ENCODE measurements at regions not wholly inside any gene's neighbourhood (a gene's known extent, or its start where the extent isn't known, plus 50 kb on each side); places are given as distances from the start of the nearest gene placed in this dataset.

DNA sequence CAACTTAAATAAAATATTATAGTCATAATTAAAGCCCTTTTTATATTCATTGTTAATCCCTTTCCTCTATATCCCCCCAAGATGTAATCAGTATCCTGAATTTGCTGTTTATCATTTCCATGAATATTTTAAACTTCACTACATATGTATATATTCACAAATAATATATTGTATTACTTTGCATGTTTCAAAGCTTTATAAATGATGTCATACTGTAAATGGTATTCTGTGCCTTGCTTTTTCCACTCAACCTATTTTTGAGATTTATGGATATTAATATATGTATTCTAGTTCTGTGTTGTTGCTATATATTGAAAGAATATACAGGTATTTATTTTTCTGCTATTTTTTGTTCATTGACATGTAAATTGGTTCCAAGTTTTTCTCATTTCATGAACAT is 173.1 kb downstream of the CCDC71L start:
- Histone ChIP-seq H3K9me1 (ENCODE audit: control insufficient read depth, extremely low read depth, insufficient read depth, low read length) (no peaks in the 10 kb centered on the region), H3K4me3 (ENCODE audit: control insufficient read depth in 2 of 3, extremely low read depth in 1 of 3, insufficient read depth in 2 of 3, low read depth in 1 of 3, low read length in 3 of 3) (no peak overlapping the region), H3K9ac (ENCODE audit: control insufficient read depth, extremely low read depth, insufficient read depth, low read length) (no peak overlapping the region), H2AFZ (ENCODE audit: control insufficient read depth, low read length) (no peak overlapping the region), H3K27me3 (ENCODE audit: control insufficient read depth, extremely low read depth, insufficient read depth, low read length) (no peaks in the 10 kb centered on the region), H3K27ac (ENCODE audit: control insufficient read depth, insufficient read depth, low read length) (no peak overlapping the region), H3K4me2 (ENCODE audit: control insufficient read depth, extremely low read depth, insufficient read depth, low read depth, low read length) (no peak overlapping the region), H3K4me1 (ENCODE audit: control insufficient read depth, extremely low read depth, insufficient read depth, low read length) (peaks cover 32% of the 10 kb centered on the region), H4K20me1 (ENCODE audit: control insufficient read depth, extremely low read depth, insufficient read depth, low read length) (no peaks in the 10 kb centered on the region), H3K79me2 (ENCODE audit: control insufficient read depth, insufficient read depth, low read length) (no peaks in the 10 kb centered on the region), H3K36me3 (ENCODE audit: control insufficient read depth in 2 of 2, extremely low read depth in 1 of 2, insufficient read depth in 2 of 2, low read length in 2 of 2) (no peaks in the 10 kb centered on the region), H3K9me3 (ENCODE audit: control insufficient read depth, low read depth, low read length) (no peaks in the 10 kb centered on the region)
- dilution Hi-C loops (cut with MboI; ENCODE audit: extremely low pct_ligation_motif_present, low sequenced_read_pairs): no loop called here
- no peak for DNase-seq (ENCODE audit: low read depth, low spot score)
- FAIRE-seq: no peak
- TF ChIP-seq, protein P1, sequence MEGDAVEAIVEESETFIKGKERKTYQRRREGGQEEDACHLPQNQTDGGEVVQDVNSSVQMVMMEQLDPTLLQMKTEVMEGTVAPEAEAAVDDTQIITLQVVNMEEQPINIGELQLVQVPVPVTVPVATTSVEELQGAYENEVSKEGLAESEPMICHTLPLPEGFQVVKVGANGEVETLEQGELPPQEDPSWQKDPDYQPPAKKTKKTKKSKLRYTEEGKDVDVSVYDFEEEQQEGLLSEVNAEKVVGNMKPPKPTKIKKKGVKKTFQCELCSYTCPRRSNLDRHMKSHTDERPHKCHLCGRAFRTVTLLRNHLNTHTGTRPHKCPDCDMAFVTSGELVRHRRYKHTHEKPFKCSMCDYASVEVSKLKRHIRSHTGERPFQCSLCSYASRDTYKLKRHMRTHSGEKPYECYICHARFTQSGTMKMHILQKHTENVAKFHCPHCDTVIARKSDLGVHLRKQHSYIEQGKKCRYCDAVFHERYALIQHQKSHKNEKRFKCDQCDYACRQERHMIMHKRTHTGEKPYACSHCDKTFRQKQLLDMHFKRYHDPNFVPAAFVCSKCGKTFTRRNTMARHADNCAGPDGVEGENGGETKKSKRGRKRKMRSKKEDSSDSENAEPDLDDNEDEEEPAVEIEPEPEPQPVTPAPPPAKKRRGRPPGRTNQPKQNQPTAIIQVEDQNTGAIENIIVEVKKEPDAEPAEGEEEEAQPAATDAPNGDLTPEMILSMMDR (optimal IDR thresholded peaks at IDR 0.05 in 1 of 3, IDR thresholded peaks at IDR 0.05 in 1 of 3, conservative IDR thresholded peaks at IDR 0.05 in 1 of 3; ENCODE audit: extremely low read depth in 1 of 3, insufficient read depth in 2 of 3, low read length in 3 of 3): no peak
- no peak for TF ChIP-seq EZH2 (IDR thresholded peaks at IDR 0.05; ENCODE audit: low read length)

DNA sequence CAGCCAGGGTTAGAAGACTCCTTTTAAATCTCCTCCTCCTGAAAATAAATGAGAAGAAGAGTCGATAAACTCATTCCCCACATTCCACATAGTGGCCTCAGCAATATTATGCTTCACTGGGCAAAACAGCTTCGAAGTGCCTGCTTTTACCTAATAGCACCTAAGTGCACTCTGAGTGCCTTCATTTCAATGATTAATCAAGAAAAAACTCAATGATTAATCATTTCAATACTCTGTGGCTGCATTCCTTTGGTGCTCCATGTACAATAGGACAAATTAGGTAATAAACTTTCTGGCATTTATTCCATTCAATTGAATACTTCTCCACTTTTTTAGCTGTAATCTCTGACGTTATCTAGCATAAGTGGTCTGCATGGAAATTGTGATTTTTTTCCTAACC is 174.6 kb downstream of the CCDC71L start:
- Histone ChIP-seq H3K4me3 (ENCODE audit: control insufficient read depth in 2 of 3, extremely low read depth in 1 of 3, insufficient read depth in 2 of 3, low read depth in 1 of 3, low read length in 3 of 3) (peak overlapping the region in 1 of 3 experiments; percentile 47), H4K20me1 (ENCODE audit: control insufficient read depth, extremely low read depth, insufficient read depth, low read length) (no peaks in the 10 kb centered on the region), H3K27me3 (ENCODE audit: control insufficient read depth, extremely low read depth, insufficient read depth, low read length) (no peaks in the 10 kb centered on the region), H3K9ac (ENCODE audit: control insufficient read depth, extremely low read depth, insufficient read depth, low read length) (peak overlapping the region; percentile 31), H3K79me2 (ENCODE audit: control insufficient read depth, insufficient read depth, low read length) (no peaks in the 10 kb centered on the region), H2AFZ (ENCODE audit: control insufficient read depth, low read length) (peak overlapping the region; percentile 33), H3K4me1 (ENCODE audit: control insufficient read depth, extremely low read depth, insufficient read depth, low read length) (peaks cover 32% of the 10 kb centered on the region), H3K9me1 (ENCODE audit: control insufficient read depth, extremely low read depth, insufficient read depth, low read length) (no peaks in the 10 kb centered on the region), H3K36me3 (ENCODE audit: control insufficient read depth in 2 of 2, extremely low read depth in 1 of 2, insufficient read depth in 2 of 2, low read length in 2 of 2) (no peaks in the 10 kb centered on the region), H3K27ac (ENCODE audit: control insufficient read depth, insufficient read depth, low read length) (peak overlapping the region; percentile 57), H3K9me3 (ENCODE audit: control insufficient read depth, low read depth, low read length) (no peaks in the 10 kb centered on the region), H3K4me2 (ENCODE audit: control insufficient read depth, extremely low read depth, insufficient read depth, low read depth, low read length) (peak overlapping the region; percentile 68)
- peak; percentile 51 for FAIRE-seq
- dilution Hi-C loops (cut with MboI; ENCODE audit: extremely low pct_ligation_motif_present, low sequenced_read_pairs): no loop called here
- TF ChIP-seq, protein P1 (optimal IDR thresholded peaks at IDR 0.05 in 1 of 3, IDR thresholded peaks at IDR 0.05 in 1 of 3, conservative IDR thresholded peaks at IDR 0.05 in 1 of 3; ENCODE audit: extremely low read depth in 1 of 3, insufficient read depth in 2 of 3, low read length in 3 of 3): no peak
- no peak for TF ChIP-seq EZH2 (IDR thresholded peaks at IDR 0.05; ENCODE audit: low read length)
- peak; percentile 68 for DNase-seq (ENCODE audit: low read depth, low spot score)
